Esophagus muscularis mucosa (tissue), 4 donors: ENCODE measurements at regions not wholly inside any gene's neighbourhood (a gene's known extent, or its start where the extent isn't known, plus 50 kb on each side); places are given as distances from the start of the nearest gene placed in this dataset.
"Not testable (repeated sequence)": the region's sequence is repeated elsewhere in the genome, so short reads cannot be mapped to it uniquely, and the experiment has no call there.

ENCODE experiments used
- DNase-seq: peaks from one replicate; pipeline ENCODE4 v3.0.0-alpha.2; 2017; ENCODE audit errors: extremely low spot score
- H3K27ac ChIP-seq, 4 donors: fragments of 200-600 bp; sonication (generic); replicated peaks in 1 of 4; 1 replicate in 3 of 4; 2 replicates in 1 of 4; pipeline ENCODE4 v1.5.1; 2016 to 2019; ENCODE audit warnings: mild to moderate bottlenecking in 1 of 4
- H3K27me3 ChIP-seq, 4 donors: fragments of 200-600 bp; sonication (generic); one replicate each; pipeline versions ENCODE4 v1.5.1 to v1.6.0; 2016 to 2019
- H3K36me3 ChIP-seq, 4 donors: fragments of 200-600 bp; sonication (generic); one replicate each; pipeline ENCODE4 v1.5.1; 2016 to 2019
- H3K4me1 ChIP-seq, 4 donors: fragments of 200-600 bp; sonication (generic); one replicate each; pipeline ENCODE4 v1.5.1; 2016 to 2019
- H3K4me3 ChIP-seq, 4 donors: fragments of 200-600 bp; sonication (generic); 1 replicate in 2 of 4; 2 replicates in 2 of 4; pipeline ENCODE4 v1.5.1; 2016 to 2019; ENCODE audit warnings: mild to moderate bottlenecking in 4 of 4, moderate library complexity in 1 of 4
- H3K9me3 ChIP-seq, 4 donors: fragments of 200-600 bp; sonication (generic); 1 replicate in 3 of 4; 2 replicates in 1 of 4; pipeline ENCODE4 v1.5.1; 2016 to 2019
- CTCF ChIP-seq, 3 experiments: fragments of 200-600 bp in 2 of 3; fragments of 450-650 bp in 1 of 3; sonication (generic) in 2 of 3; IDR thresholded peaks; one replicate each; pipeline ENCODE4 v1.5.1; 2017 to 2019; ENCODE audit warnings: antibody characterized with exemption in 3 of 3, mild to moderate bottlenecking in 2 of 3, moderate library complexity in 1 of 3
- POLR2A ChIP-seq: fragments of 450-650 bp; IDR thresholded peaks from one replicate; pipeline ENCODE4 v1.6.1; 2017; ENCODE audit warnings: antibody characterized with exemption, moderate library complexity, mild to moderate bottlenecking, low read depth
- WGBS: methylation state at CpG from one replicate; pipeline ENCODE4 v1.1.5; 2018; 5-methylcytosine and 5-hydroxymethylcytosine counted together
- intact Hi-C: fragments of 100-400 bp; cut with DNase I; formaldehyde crosslinking; loops from one replicate; pipeline ENCODE4 v1.15.1; 2023

- H3K36me3 ChIP-seq, intact Hi-C loops, H3K4me3 ChIP-seq, H3K27me3 ChIP-seq, H3K9me3 ChIP-seq, H3K4me1 ChIP-seq, H3K27ac ChIP-seq: not testable (repeated sequence)
- WGBS = 63% methylated on average over 8 of the region's 8 CpGs
- peak; percentile 55 for DNase-seq
Measured at GRCh38 chr7:32789266-32789665, 102.3 kb downstream of the KBTBD2 start.

GRCh38 chr7:32788174-32788573 lies 103.4 kb downstream of the KBTBD2 start:
- not testable (repeated sequence) for H3K4me3 ChIP-seq

GRCh38 chr7:32785365-32785944 lies 106.1 kb downstream of the KBTBD2 start:
- peak; percentile 68 for DNase-seq
- intact Hi-C loops, H3K4me3 ChIP-seq, H3K27me3 ChIP-seq, H3K9me3 ChIP-seq, H3K27ac ChIP-seq, H3K36me3 ChIP-seq, H3K4me1 ChIP-seq: not testable (repeated sequence)
- 92% methylated on average over 5 of the region's 5 CpGs for WGBS

More at GRCh38 chr7:32788174-32788573, 103.4 kb downstream of the KBTBD2 start:
- H3K27ac ChIP-seq, H3K36me3 ChIP-seq, H3K4me1 ChIP-seq, H3K27me3 ChIP-seq, H3K9me3 ChIP-seq, intact Hi-C loops: not testable (repeated sequence)
- 94% methylated on average over 2 of the region's 2 CpGs for WGBS
- peak; percentile 68 for DNase-seq

GRCh38 chr7:32779895-32780294 lies 111.7 kb downstream of the KBTBD2 start:
- H3K27me3 ChIP-seq, intact Hi-C loops, DNase-seq, H3K4me1 ChIP-seq, H3K4me3 ChIP-seq, H3K27ac ChIP-seq, H3K9me3 ChIP-seq, H3K36me3 ChIP-seq: not testable (repeated sequence)
- 94% methylated on average over 1 of the region's 1 CpG for WGBS

- Histone ChIP-seq H3K9me3 (no peaks in the 10 kb centered on the region), H3K27me3 (no peaks in the 10 kb centered on the region), H3K36me3 (no peaks in the 10 kb centered on the region), H3K4me3 (no peak overlapping the region), H3K4me1 (no peaks in the 10 kb centered on the region), H3K27ac (no peak overlapping the region)
- no peak for TF ChIP-seq POLR2A
- DNase-seq = no peak
- intact Hi-C loops = no loop called here
- WGBS = 57% methylated on average over 1 of the region's 1 CpG
Measured at GRCh38 chr7:32779167-32779566, 112.4 kb downstream of the KBTBD2 start.

- H3K36me3 ChIP-seq, H3K4me3 ChIP-seq, H3K9me3 ChIP-seq, intact Hi-C loops, H3K27ac ChIP-seq, DNase-seq, H3K4me1 ChIP-seq, H3K27me3 ChIP-seq: not testable (repeated sequence)
- WGBS = 84% methylated on average over 4 of the region's 4 CpGs
Measured at GRCh38 chr7:32777041-32777666, 114.4 kb downstream of the KBTBD2 start.

GRCh38 chr7:32776318-32776717 lies 115.2 kb downstream of the KBTBD2 start:
- H3K4me1 ChIP-seq, DNase-seq, H3K4me3 ChIP-seq, H3K36me3 ChIP-seq, H3K9me3 ChIP-seq, H3K27me3 ChIP-seq, intact Hi-C loops, H3K27ac ChIP-seq: not testable (repeated sequence)
- 87% methylated on average over 1 of the region's 3 CpGs for WGBS

GRCh38 chr7:32775809-32776208 lies 115.8 kb downstream of the KBTBD2 start:
- H3K27me3 ChIP-seq, intact Hi-C loops, H3K9me3 ChIP-seq, H3K4me3 ChIP-seq, DNase-seq, H3K4me1 ChIP-seq, H3K27ac ChIP-seq, H3K36me3 ChIP-seq: not testable (repeated sequence)
- WGBS = 61% methylated on average over 3 of the region's 4 CpGs

- intact Hi-C loops = no loop called here
- WGBS = 95% methylated on average over 1 of the region's 1 CpG
- Histone ChIP-seq H3K9me3 (no peaks in the 10 kb centered on the region), H3K27me3 (no peaks in the 10 kb centered on the region), H3K27ac (no peak overlapping the region), H3K36me3 (no peaks in the 10 kb centered on the region), H3K4me3 (no peak overlapping the region), H3K4me1 (no peaks in the 10 kb centered on the region)
- no peak for DNase-seq
- no peak for TF ChIP-seq CTCF (IDR thresholded peaks at IDR 0.05)
Measured at GRCh38 chr7:32774541-32774951, 117.0 kb downstream of the KBTBD2 start.

GRCh38 chr7:32768866-32769510 lies 122.6 kb downstream of the KBTBD2 start:
- H3K4me1 ChIP-seq, intact Hi-C loops, DNase-seq, H3K27me3 ChIP-seq, H3K9me3 ChIP-seq, H3K4me3 ChIP-seq, H3K36me3 ChIP-seq, H3K27ac ChIP-seq: not testable (repeated sequence)
- WGBS = 76% methylated on average over 3 of the region's 3 CpGs

GRCh38 chr7:32768338-32768737 lies 123.2 kb downstream of the KBTBD2 start:
- intact Hi-C loops, DNase-seq, H3K27me3 ChIP-seq, H3K9me3 ChIP-seq, H3K4me1 ChIP-seq, H3K4me3 ChIP-seq, H3K27ac ChIP-seq, H3K36me3 ChIP-seq: not testable (repeated sequence)
- WGBS = 90% methylated on average over 1 of the region's 1 CpG
